PC-3 (cell line): ENCODE measurements at regions not wholly inside any gene's neighbourhood (a gene's known extent, or its start where the extent isn't known, plus 50 kb on each side); places are given as distances from the start of the nearest gene placed in this dataset.

Experiments used
- ATAC-seq: fragments of 200-7000 bp; cut with Tn5 transposase; 2 replicates; pipeline ENCODE4 v1.9.1; 2020; ENCODE audit warnings: mild to moderate bottlenecking, moderate library complexity
- BruUV-seq: library from RNA; stranded (reverse); fragments of 400-500 nt; replicated peaks from 2 replicates; lab custom pipeline; 2021; lab: Mats Ljungman, UMichigan
- CTCF ChIA-PET: fragments of 300-600 bp; sonication (Branson Sonifier 250); formaldehyde crosslinking; loops from one replicate; lab custom pipeline; 2022; ENCODE audit warnings: antibody characterized with exemption; lab: Charles Lee
- POLR2A ChIA-PET: fragments of 300-600 bp; sonication (Branson Sonifier 250); formaldehyde crosslinking; loops from one replicate; lab custom pipeline; 2022; ENCODE audit warnings: antibody characterized with exemption; ENCODE audit not compliant: unreplicated experiment; lab: Charles Lee
- DNase-seq: peaks from one replicate; pipeline ENCODE4 v3.0.0-alpha.2; 2015
- H2AFZ ChIP-seq: fragments of 300-600 bp; sonication (generic); 2 replicates; pipeline ENCODE4 v1.6.0; 2016; ENCODE audit warnings: antibody characterized with exemption, low read length
- H3F3A ChIP-seq: fragments of 300-600 bp; sonication (generic); one replicate; pipeline ENCODE4 v1.6.0; 2017; ENCODE audit warnings: antibody characterized with exemption, low read length, control low read depth, mild to moderate bottlenecking; ENCODE audit not compliant: unreplicated experiment
- H3K27ac ChIP-seq: fragments of 300-600 bp; sonication (generic); 2 replicates; pipeline ENCODE4 v1.5.1; 2016; ENCODE audit warnings: mild to moderate bottlenecking, low read length
- H3K27me3 ChIP-seq: fragments of 300-600 bp; sonication (generic); 2 replicates; pipeline ENCODE4 v1.6.1; 2016; ENCODE audit warnings: low read length, mixed read lengths
- H3K36me3 ChIP-seq: fragments of 300-600 bp; sonication (generic); 2 replicates; pipeline ENCODE4 v1.6.1; 2016; ENCODE audit warnings: low read depth, mixed run types, low read length, mixed read lengths
- H3K4me1 ChIP-seq: fragments of 300-600 bp; sonication (generic); 2 replicates; pipeline ENCODE4 v1.5.1; 2016; ENCODE audit warnings: low read length; ENCODE audit not compliant: insufficient read depth
- H3K4me2 ChIP-seq: fragments of 300-600 bp; sonication (generic); 2 replicates; pipeline ENCODE4 v1.6.0; 2016; ENCODE audit warnings: low read length
- H3K4me3 ChIP-seq: fragments of 300-600 bp; sonication (generic); 2 replicates; pipeline ENCODE4 v1.5.1; 2016; ENCODE audit warnings: mild to moderate bottlenecking, low read length, mixed read lengths
- H3K79me2 ChIP-seq: fragments of 300-600 bp; sonication (generic); 2 replicates; pipeline ENCODE4 v1.6.1; 2017; ENCODE audit warnings: low read length, mixed read lengths
- H3K9ac ChIP-seq: fragments of 300-600 bp; sonication (generic); 2 replicates; pipeline ENCODE4 v1.6.0; 2016; ENCODE audit warnings: mild to moderate bottlenecking, low read length
- H3K9me2 ChIP-seq: fragments of 300-600 bp; sonication (generic); replicated peaks from 2 replicates; pipeline ENCODE4 v1.6.1; 2016; ENCODE audit warnings: mixed run types, low read length, mixed read lengths
- H3K9me3 ChIP-seq: fragments of 300-600 bp; sonication (generic); 2 replicates; pipeline ENCODE4 v1.6.1; 2016; ENCODE audit warnings: low read length, mixed read lengths
- H4K20me1 ChIP-seq: fragments of 300-600 bp; sonication (generic); 2 replicates; pipeline ENCODE4 v1.6.1; 2016; ENCODE audit warnings: low read length, mixed read lengths
- CTCF ChIP-seq: fragments of 300-600 bp; sonication (generic); conservative IDR thresholded peaks from 2 replicates; pipeline ENCODE4 v1.5.1; 2017; ENCODE audit warnings: antibody characterized with exemption, low read depth, mild to moderate bottlenecking, low read length
- EZH2 ChIP-seq: fragments of 300-600 bp; sonication (generic); IDR thresholded peaks from one replicate; pipeline ENCODE4 v1.6.1; 2017; ENCODE audit warnings: antibody characterized with exemption, mild to moderate bottlenecking, low read length; ENCODE audit not compliant: unreplicated experiment
- EZH2phosphoT487 ChIP-seq: fragments of 300-600 bp; sonication (generic); IDR thresholded peaks from 2 replicates; pipeline ENCODE4 v1.6.1; 2018; ENCODE audit warnings: mild to moderate bottlenecking, antibody characterized with exemption, low read length, borderline replicate concordance
- intact Hi-C: fragments of 100-400 bp; cut with micrococcal nuclease; formaldehyde crosslinking; loops from 2 replicates; pipeline ENCODE4 v1.9.0; 2023

GRCh38 chr14:101464310-101464983 is 96.8 kb upstream of the DIO3 start:
- no peaks in the 10 kb centered on the region for H4K20me1 ChIP-seq
- no peaks in the 10 kb centered on the region for H3K9me2 ChIP-seq
- no peak for TF ChIP-seq EZH2
- no peak for TF ChIP-seq CTCF
- TF ChIP-seq EZH2phosphoT487 = no peak
- no peak overlapping the region for H2AFZ ChIP-seq
- no peak overlapping the region for H3K4me2 ChIP-seq
- no peak overlapping the region for H3K27ac ChIP-seq
- intact Hi-C loops = no loop called here
- H3K36me3 ChIP-seq = peaks cover 10% of the 10 kb centered on the region
- H3K4me3 ChIP-seq = no peak overlapping the region
- H3K27me3 ChIP-seq = no peaks in the 10 kb centered on the region
- ATAC-seq (no peak), DNase-seq (no peak)
- H3K79me2 ChIP-seq = no peaks in the 10 kb centered on the region
- no peak overlapping the region for H3K9ac ChIP-seq
- CTCF ChIA-PET = no interaction called here
- no TSS peak for BruUV-seq
- H3K9me3 ChIP-seq = no peaks in the 10 kb centered on the region
- H3K4me1 ChIP-seq = peaks cover 10% of the 10 kb centered on the region
- no peaks in the 10 kb centered on the region for H3F3A ChIP-seq
- POLR2A ChIA-PET = no interaction called here

GRCh38 chr14:101464984-101465794 is 96.1 kb upstream of the DIO3 start:
- TF ChIP-seq EZH2phosphoT487 = no peak
- TF ChIP-seq CTCF = no peak
- no peak for TF ChIP-seq EZH2
- ATAC-seq (no peak), DNase-seq (no peak)
- Histone ChIP-seq H3K4me1 (peaks cover 10% of the 10 kb centered on the region), H3K79me2 (no peaks in the 10 kb centered on the region), H3K36me3 (peaks cover 17% of the 10 kb centered on the region), H3K9ac (no peak overlapping the region), H3K4me2 (no peak overlapping the region), H3F3A (no peaks in the 10 kb centered on the region), H3K4me3 (no peak overlapping the region), H3K9me3 (no peaks in the 10 kb centered on the region), H3K9me2 (no peaks in the 10 kb centered on the region), H3K27me3 (no peaks in the 10 kb centered on the region), H4K20me1 (no peaks in the 10 kb centered on the region), H3K27ac (no peak overlapping the region), H2AFZ (no peak overlapping the region)
- POLR2A ChIA-PET = no interaction called here
- no TSS peak for BruUV-seq
- CTCF ChIA-PET = no interaction called here
- intact Hi-C loops = no loop called here
